Choroid plexus epithelial cell (primary cell): ENCODE measurements at regions not wholly inside any gene's neighbourhood (a gene's known extent, or its start where the extent isn't known, plus 50 kb on each side); places are given as distances from the start of the nearest gene placed in this dataset.
A peak's percentile ranks its signal among the peaks of the same experiment; 100 is the strongest.

Experiments
- DNase-seq: peaks from one replicate; pipeline ENCODE4 v3.0.0-alpha.2; 2010; ENCODE audit warnings: low read depth
- H3K4me3 ChIP-seq: 2 replicates; pipeline ENCODE4 v1.5.1; 2011; ENCODE audit warnings: low read depth, mild to moderate bottlenecking, control low read depth, low read length, moderate library complexity
- TF ChIP-seq, protein P1 (sequence below): conservative IDR thresholded peaks from 2 replicates; pipeline ENCODE4 v1.5.1; 2011; ENCODE audit warnings: low read depth, mild to moderate bottlenecking, control low read depth, inconsistent platforms, low read length, moderate library complexity

GRCh38 chr5:87836696-87837095 lies 424.0 kb upstream of the CCNH start:
- no peak for DNase-seq
- no peak overlapping the region for H3K4me3 ChIP-seq
- TF ChIP-seq, protein P1, sequence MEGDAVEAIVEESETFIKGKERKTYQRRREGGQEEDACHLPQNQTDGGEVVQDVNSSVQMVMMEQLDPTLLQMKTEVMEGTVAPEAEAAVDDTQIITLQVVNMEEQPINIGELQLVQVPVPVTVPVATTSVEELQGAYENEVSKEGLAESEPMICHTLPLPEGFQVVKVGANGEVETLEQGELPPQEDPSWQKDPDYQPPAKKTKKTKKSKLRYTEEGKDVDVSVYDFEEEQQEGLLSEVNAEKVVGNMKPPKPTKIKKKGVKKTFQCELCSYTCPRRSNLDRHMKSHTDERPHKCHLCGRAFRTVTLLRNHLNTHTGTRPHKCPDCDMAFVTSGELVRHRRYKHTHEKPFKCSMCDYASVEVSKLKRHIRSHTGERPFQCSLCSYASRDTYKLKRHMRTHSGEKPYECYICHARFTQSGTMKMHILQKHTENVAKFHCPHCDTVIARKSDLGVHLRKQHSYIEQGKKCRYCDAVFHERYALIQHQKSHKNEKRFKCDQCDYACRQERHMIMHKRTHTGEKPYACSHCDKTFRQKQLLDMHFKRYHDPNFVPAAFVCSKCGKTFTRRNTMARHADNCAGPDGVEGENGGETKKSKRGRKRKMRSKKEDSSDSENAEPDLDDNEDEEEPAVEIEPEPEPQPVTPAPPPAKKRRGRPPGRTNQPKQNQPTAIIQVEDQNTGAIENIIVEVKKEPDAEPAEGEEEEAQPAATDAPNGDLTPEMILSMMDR: no peak

DNA sequence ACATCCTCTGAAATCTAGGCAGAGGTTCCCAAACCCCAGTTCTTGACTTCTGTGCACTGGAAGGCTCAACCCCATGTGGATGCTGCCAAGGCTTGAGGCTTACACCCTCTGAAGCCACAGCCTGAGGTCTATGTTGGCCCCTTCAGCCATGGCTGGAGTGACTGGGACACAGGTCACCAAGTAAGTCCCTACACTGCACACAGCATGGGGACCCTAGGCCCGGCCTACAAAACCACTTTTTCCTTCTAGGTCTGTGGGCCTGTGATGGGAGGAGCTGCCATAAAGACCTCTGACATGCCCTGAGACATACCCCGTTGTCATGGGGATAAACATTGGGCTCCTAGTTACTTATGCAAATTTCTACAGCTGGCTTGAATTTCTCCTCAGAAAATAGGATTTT lies 418.8 kb upstream of the CCNH start:
- DNase-seq: no peak
- no peak overlapping the region for H3K4me3 ChIP-seq
- TF ChIP-seq, protein P1: no peak

GRCh38 chr5:87829217-87829551 lies 416.5 kb upstream of the CCNH start:
- H3K4me3 ChIP-seq: no peak overlapping the region
- TF ChIP-seq, protein P1: no peak
- DNase-seq: peak; percentile 20

GRCh38 chr5:87828545-87829216 lies 416.0 kb upstream of the CCNH start:
- TF ChIP-seq, protein P1: no peak
- DNase-seq: no peak
- H3K4me3 ChIP-seq: no peak overlapping the region

DNA sequence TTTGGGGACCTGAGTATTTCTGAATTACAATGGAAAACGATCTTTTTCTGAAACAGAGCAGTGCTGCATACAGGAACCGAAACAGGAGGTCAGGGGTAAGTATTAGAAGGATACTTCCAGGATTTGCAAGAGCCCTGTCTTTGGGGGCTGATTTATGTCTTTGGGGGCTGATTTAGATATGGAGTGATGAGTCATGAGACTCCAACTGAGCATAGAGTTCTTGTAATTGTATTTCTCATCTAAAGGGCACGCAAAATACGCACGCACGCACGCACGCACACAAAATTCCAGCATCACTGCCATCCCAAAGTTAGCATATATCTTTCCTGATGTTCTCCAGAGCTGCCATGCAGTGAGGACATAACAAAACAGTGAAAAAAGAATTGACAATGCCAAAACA lies 414.8 kb upstream of the CCNH start:
- H3K4me3 ChIP-seq: no peak overlapping the region
- TF ChIP-seq, protein P1: no peak
- DNase-seq: no peak

- no peak for DNase-seq
- TF ChIP-seq, protein P1: no peak
- H3K4me3 ChIP-seq: no peak overlapping the region
Measured at GRCh38 chr5:87826507-87826906, 413.8 kb upstream of the CCNH start.

DNA sequence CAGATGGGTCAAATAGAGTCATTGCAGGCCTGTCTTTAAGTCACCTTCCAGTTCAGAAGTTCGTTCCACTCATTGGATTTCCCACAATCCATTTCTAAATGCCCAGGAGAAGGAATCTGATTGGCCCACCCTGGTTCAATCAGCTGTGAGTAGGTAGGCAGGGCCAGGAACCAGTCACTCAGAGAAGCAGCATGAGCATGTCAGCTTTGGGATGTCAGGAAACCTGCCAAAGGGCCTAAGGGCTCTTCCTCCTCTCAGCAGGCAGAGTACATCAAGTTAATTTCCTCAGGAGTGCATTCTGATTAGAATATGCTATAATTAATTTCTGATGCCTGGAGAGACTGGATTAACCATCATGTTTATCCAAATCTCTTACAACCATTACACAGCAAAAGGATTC lies 412.9 kb upstream of the CCNH start:
- H3K4me3 ChIP-seq: no peak overlapping the region
- DNase-seq: no peak
- TF ChIP-seq, protein P1: no peak
